ENCODE measurements at regions not wholly inside any gene's neighbourhood (a gene's known extent, or its start where the extent isn't known, plus 50 kb on each side); places are given as distances from the start of the nearest gene placed in this dataset.
"Not testable (repeated sequence)": the region's sequence is repeated elsewhere in the genome, so short reads cannot be mapped to it uniquely, and the experiment has no call there.

- DNase-seq: peak in 2 of 3 donors; percentile 22 to 37
These were observed 194.5 kb downstream of the ZNF608 start for GRCh38 chr5:124551939-124552279.

DNA sequence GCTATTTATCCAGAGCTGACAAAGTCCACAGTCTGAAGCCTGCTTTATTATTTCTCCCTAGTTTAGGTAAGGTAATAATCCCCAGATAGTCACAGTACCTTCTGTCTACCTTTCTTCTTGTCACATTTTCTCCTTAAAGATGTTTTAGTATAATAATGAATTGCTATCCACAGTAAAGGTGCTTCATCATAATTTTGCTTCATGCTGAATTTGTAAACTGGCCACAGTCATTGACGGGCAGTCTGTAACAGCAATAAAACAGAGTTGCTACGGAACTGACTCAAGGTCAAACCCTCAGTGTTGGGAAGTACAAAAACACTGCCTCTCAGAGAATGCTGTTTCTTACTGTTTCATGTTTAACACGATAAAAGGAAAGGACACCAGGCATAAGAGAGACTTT is 195.7 kb downstream of the ZNF608 start:
- DNase-seq: no peak

GRCh38 chr5:124549891-124550436 is 196.5 kb downstream of the ZNF608 start:
- DNase-seq: no peak

- peak in 1 of 3 donors; percentile 45 for DNase-seq
These were observed 199.8 kb downstream of the ZNF608 start for GRCh38 chr5:124546643-124547042.

- DNase-seq: no peak
These were observed 201.9 kb downstream of the ZNF608 start for GRCh38 chr5:124544366-124545055.

DNA sequence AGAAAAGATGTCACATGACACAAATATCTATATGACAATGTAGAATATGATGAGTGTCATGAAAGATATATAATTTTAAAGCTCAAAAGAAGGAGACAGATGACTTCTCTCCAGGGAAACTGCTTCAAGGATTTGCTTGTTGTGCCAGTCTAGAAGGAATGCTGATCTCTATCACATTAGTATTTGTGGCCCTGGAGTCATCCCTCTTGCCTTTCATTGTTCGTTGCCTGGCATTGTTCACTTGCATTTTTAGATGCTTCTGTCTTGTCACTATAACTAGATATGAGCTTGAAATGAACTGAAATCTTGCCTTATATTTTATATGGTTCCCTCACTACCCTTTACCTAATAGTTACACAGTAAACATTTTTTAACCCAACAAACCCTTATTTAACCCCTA is 207.5 kb downstream of the ZNF608 start:
- DNase-seq: no peak

DNA sequence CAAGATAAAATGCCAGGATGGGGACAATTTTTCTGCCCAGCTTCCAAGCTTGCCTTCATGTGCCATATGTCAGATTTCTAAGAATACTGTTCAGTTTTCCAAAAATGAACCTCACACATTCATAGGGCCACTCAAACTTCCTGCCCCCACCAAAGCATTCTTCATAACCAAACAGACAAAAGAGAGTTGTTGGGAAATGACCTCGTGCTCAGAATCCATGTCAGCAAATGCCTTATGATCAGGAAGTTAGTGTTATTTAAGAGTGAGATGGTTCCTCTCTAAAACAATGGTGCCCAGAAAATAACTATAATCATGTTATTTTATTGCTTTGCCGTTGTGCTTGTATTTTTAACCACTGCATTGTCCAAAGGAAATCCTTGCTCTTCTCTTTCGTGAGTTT is 208.2 kb downstream of the ZNF608 start:
- no peak for DNase-seq

DNA sequence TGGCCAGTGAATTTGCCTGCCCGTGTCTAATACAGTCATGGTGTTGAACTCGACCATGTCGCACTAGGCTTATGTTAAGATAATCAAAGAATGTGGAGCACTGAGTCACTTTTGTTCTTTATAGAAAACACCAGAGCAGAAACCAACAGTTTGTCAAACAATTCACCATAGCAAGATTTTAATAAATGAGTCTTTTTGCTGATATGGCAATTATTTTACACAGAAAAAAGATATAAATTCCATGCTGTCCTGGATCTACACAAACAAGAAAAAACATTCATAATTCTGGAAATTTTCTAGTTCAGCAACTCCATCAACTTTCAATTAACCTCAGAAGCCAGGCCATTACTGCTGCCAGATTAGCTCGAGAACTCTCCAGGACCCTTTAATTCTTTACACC is 208.9 kb downstream of the ZNF608 start:
- no peak for DNase-seq

DNA sequence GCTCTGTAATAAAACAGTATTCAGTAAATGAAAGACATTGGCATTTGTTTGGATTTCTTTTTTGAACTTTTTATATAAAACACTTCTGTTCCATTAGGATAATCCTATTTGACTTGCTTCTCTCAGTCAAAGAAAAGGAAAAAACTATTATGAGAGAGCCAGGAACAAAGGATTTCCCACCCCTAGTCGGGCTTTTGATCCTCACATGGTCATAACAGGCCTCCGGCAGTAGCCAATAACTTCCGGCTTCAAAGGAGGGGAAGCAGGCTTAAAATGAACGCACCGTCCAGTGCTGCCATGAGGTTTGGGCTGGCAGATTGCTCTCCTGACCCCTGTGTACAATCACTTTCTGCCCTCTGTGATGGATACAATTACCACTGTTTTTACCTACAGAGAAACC is 209.3 kb downstream of the ZNF608 start:
- no peak for DNase-seq

DNA sequence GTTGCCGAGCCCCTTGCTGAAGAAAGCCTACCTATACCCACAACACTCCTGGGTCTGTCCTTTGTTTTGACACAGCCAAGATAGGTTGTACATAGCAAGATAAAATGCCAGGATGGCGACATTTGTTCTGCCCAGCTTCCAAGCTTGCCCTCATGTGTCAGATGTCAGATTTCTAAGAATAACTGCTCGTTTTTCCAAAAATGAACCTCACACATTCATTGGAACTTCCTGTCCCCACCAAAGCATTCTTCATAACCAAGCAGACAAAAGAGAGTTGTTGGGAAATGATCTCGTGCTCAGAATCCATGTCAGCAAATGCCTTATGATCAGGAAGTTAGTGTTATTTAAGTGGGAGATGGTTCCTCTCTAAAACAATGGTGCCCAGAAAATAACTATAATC is 210.1 kb downstream of the ZNF608 start:
- DNase-seq: no peak

GRCh38 chr5:124530916-124531315 is 215.5 kb downstream of the ZNF608 start:
- no peak for DNase-seq

GRCh38 chr5:124528838-124529237 is 217.6 kb downstream of the ZNF608 start:
- no peak for DNase-seq

DNA sequence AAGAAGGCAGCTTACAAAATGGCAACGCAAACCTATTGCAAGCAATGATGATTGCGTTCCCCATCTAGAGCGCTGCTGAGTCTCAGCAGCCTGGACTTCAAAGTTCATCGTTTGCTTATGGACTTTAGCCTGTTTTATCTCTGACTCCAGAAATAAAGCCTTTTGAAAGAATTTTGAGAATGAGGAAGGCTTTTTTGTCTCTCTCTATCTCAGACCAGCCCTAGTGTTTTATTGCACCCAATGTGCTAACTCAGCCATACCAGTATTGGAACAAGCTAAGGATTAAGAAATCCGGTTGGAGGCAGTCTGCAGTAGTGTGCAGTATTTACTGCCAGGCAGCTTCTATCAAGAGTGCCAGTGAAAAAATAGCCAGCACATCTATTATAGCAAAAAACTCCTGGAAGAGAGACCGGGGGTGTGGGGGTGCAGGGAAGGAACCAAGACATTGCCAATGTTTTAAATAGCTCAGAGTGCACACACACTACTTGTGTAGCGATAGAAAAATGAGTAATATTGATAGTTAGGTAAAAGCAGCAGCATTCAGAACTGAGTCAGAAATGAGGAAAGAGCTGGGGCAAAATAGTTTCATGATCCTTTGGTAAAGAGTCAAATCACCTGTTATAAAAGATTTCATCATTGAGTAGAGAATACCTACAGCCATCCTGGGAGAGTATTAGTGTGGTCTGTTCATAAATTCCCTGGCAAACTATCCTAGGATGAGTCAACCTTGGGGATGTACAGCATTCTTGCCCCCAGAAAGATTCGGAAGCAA is 219.0 kb downstream of the ZNF608 start:
- DNase-seq: no peak

GRCh38 chr5:124526079-124526478 is 220.4 kb downstream of the ZNF608 start:
- not testable (repeated sequence) for DNase-seq

GRCh38 chr5:124524552-124525232 is 221.7 kb downstream of the ZNF608 start:
- no peak for DNase-seq

DNA sequence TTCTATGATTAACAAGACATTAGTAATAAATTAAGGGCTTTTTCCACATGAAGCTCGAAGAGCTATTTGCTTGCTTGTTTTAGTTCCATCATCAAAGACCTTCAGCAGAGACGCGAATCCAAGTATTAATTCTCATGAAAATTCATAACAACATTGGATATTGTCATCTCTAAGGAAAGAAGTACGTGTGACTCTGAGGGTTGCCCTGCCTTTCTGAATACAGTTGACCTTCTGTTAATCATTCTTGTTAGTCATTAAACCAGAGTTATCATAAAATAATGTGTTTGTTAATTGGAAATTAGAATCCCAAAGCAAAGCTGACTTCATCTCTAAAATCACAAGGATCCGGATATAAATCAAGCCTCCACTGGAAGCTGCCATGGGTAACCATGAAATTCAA is 222.5 kb downstream of the ZNF608 start:
- no peak for DNase-seq

DNA sequence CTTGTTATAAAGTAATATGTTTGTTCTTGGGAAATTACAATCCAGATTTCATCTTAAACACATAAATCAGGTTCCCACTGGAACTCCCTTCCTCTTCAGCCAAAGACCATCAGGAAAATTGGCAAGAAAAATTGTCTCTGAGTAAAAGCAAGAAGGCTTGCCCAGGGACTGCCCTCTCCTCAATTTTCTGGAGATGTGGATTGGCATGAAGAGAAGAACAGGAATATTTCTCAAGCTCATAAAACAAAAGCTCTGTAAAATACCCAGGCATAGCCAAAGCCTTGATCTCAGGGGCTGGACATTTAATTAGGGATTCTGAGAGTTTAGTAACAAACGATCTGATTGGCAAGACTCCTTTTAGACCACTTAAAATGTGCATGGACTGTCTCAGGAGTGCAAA is 223.4 kb downstream of the ZNF608 start:
- DNase-seq: peak in 1 of 3 donors; percentile 58

GRCh38 chr5:124521461-124522230 is 224.8 kb downstream of the ZNF608 start:
- no peak for DNase-seq

DNA sequence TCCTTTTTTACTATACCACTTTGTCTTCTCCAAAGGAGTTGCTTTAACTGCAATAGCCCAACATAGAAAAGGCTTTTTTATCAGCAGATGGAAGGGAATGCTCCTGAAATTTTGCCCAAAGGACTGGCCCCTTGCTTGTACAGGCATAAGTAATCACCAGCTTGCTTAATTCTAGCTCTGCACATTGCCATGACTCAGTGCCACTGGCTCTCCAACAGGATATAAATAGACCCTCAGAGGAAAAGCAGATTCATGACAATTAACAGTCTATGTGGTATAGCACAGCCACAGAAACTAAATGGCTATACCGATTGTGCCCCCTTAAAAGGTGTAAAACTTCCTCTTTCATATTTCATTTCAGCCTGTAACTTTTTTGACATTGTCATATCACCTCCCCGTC is 227.0 kb downstream of the ZNF608 start:
- DNase-seq: peak in 1 of 3 donors; percentile 50

DNA sequence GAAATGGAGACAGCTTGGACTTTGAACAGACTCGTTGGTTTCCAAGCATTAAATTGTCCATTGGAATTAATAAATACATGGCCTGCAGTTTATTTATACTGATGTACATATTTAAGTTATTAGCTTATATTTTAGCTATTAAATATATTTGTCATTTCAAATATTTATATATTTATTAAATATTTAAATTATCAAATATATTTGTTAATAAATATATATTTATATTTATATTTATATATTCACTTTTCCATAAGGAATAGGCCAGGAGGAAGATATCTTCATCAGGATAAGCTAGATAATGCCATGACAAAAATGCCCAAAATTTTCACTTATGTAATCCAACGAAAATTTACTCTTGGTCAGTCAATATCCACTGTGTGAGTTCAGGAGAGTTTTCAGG is 229.9 kb downstream of the ZNF608 start:
- no peak for DNase-seq

- DNase-seq: peak; percentile 35 to 83 (median 63)
These were observed 230.8 kb downstream of the ZNF608 start for GRCh38 chr5:124515497-124516245.
